ENCODE measurements at regions not wholly inside any gene's neighbourhood (a gene's known extent, or its start where the extent isn't known, plus 50 kb on each side); places are given as distances from the start of the nearest gene placed in this dataset.
"Not testable (repeated sequence)": the region's sequence is repeated elsewhere in the genome, so short reads cannot be mapped to it uniquely, and the experiment has no call there.

GRCh38 chr14:106109337-106109736, 583.0 kb downstream of the TMEM121 start:
- no peak for DNase-seq (ENCODE audit: low read depth, low spot score)

- no peak for DNase-seq (ENCODE audit: low read depth, low spot score)
Observed at GRCh38 chr14:106115401-106115800, 589.0 kb downstream of the TMEM121 start.

- not testable (repeated sequence) for DNase-seq (ENCODE audit: low read depth, low spot score)
Observed at GRCh38 chr14:106116339-106116930, 590.1 kb downstream of the TMEM121 start.

GRCh38 chr14:106120101-106120500, 593.7 kb downstream of the TMEM121 start:
- no peak for DNase-seq (ENCODE audit: low read depth, low spot score)

- DNase-seq (ENCODE audit: low read depth, low spot score), result no peak
Observed at GRCh38 chr14:106129274-106129673, 602.9 kb downstream of the TMEM121 start.

- DNase-seq (ENCODE audit: low read depth, low spot score), result not testable (repeated sequence)
Observed at GRCh38 chr14:106129904-106130661, 603.7 kb downstream of the TMEM121 start.

GRCh38 chr14:106133126-106133525, 606.7 kb downstream of the TMEM121 start:
- DNase-seq (ENCODE audit: low read depth, low spot score), result not testable (repeated sequence)

- no peak for DNase-seq (ENCODE audit: low read depth, low spot score)
Observed at GRCh38 chr14:106134886-106135285, 608.5 kb downstream of the TMEM121 start.

GRCh38 chr14:106141242-106142220, 615.1 kb downstream of the TMEM121 start:
- DNase-seq (ENCODE audit: low read depth, low spot score), result no peak

- not testable (repeated sequence) for DNase-seq (ENCODE audit: low read depth, low spot score)
Observed at GRCh38 chr14:106145731-106146130, 619.3 kb downstream of the TMEM121 start.

GRCh38 chr14:106153362-106153955, 627.1 kb downstream of the TMEM121 start:
- not testable (repeated sequence) for DNase-seq (ENCODE audit: low read depth, low spot score)

GRCh38 chr14:106163316-106163715, 636.9 kb downstream of the TMEM121 start:
- DNase-seq (ENCODE audit: low read depth, low spot score), result no peak

GRCh38 chr14:106163812-106164211, 637.4 kb downstream of the TMEM121 start:
- not testable (repeated sequence) for DNase-seq (ENCODE audit: low read depth, low spot score)

- no peak for DNase-seq (ENCODE audit: low read depth, low spot score)
Observed at GRCh38 chr14:106166232-106166631, 639.8 kb downstream of the TMEM121 start.

GRCh38 chr14:106166650-106167204, 640.3 kb downstream of the TMEM121 start:
- no peak for DNase-seq (ENCODE audit: low read depth, low spot score)

- DNase-seq (ENCODE audit: low read depth, low spot score), result not testable (repeated sequence)
Observed at GRCh38 chr14:106170163-106170658, 643.8 kb downstream of the TMEM121 start.

- DNase-seq (ENCODE audit: low read depth, low spot score), result no peak
Observed at GRCh38 chr14:106174206-106174605, 647.8 kb downstream of the TMEM121 start.

- DNase-seq (ENCODE audit: low read depth, low spot score), result not testable (repeated sequence)
Observed at GRCh38 chr14:106177266-106178246, 651.2 kb downstream of the TMEM121 start.

- no peak for DNase-seq (ENCODE audit: low read depth, low spot score)
Observed at GRCh38 chr14:106179761-106180160, 653.4 kb downstream of the TMEM121 start.

- DNase-seq (ENCODE audit: low read depth, low spot score), result not testable (repeated sequence)
Observed at GRCh38 chr14:106184771-106185170, 658.4 kb downstream of the TMEM121 start.

All from iPS DF 19.7 (cell line).